Gastrocnemius medialis (tissue), 4 donors: ENCODE measurements at regions not wholly inside any gene's neighbourhood (a gene's known extent, or its start where the extent isn't known, plus 50 kb on each side); places are given as distances from the start of the nearest gene placed in this dataset.
A peak's percentile ranks its signal among the peaks of the same experiment; 100 is the strongest.

Experiments used
- ATAC-seq, 2 donors: fragments of 150-250 bp; one replicate each; pipeline ENCODE4 v1.9.1; 2016
- DNase-seq, 2 donors: peaks; one replicate each; pipeline ENCODE4 v3.0.0-alpha.2; 2019
- H3K27ac ChIP-seq, 4 donors: fragments of 200-600 bp; sonication (generic); 1 replicate in 1 of 4; 2 replicates in 3 of 4; pipeline ENCODE4 v1.5.1; 2016 to 2018; ENCODE audit warnings: mild to moderate bottlenecking in 2 of 4, moderate library complexity in 1 of 4
- H3K27me3 ChIP-seq, 3 donors: fragments of 200-600 bp; sonication (generic) in 2 of 3; 1 replicate in 1 of 3; 2 replicates in 2 of 3; pipeline versions ENCODE4 v1.5.1 to v1.6.0; 2016 to 2019; ENCODE audit warnings: mild to moderate bottlenecking in 1 of 3, moderate library complexity in 1 of 3
- H3K36me3 ChIP-seq, 2 donors: fragments of 200-600 bp; sonication (generic) in 1 of 2; one replicate each; pipeline ENCODE4 v1.5.1; 2017 to 2018
- H3K4me1 ChIP-seq, 2 donors: fragments of 200-600 bp; sonication (generic) in 1 of 2; one replicate each; pipeline ENCODE4 v1.5.1; 2016 to 2017; ENCODE audit warnings: mild to moderate bottlenecking in 2 of 2
- H3K4me3 ChIP-seq, 4 donors: fragments of 200-600 bp; sonication (generic) in 3 of 4; 1 replicate in 1 of 4; 2 replicates in 3 of 4; pipeline ENCODE4 v1.5.1; 2016 to 2019; ENCODE audit warnings: mild to moderate bottlenecking in 2 of 4
- H3K9me3 ChIP-seq, 3 donors: fragments of 200-600 bp; sonication (generic) in 2 of 3; 1 replicate in 1 of 3; 2 replicates in 2 of 3; pipeline ENCODE4 v1.5.1; 2016 to 2019
- POLR2A ChIP-seq, 2 donors: fragments of 450-650 bp; IDR thresholded peaks; one replicate each; pipeline ENCODE4 v1.6.1; 2017; ENCODE audit warnings: antibody characterized with exemption in 2 of 2, mild to moderate bottlenecking in 2 of 2, moderate library complexity in 2 of 2
- in situ Hi-C, 4 donors: fragments of 200-750 bp; cut with MboI; loops; one replicate each; pipeline versions ENCODE4 v1.15.0 to v1.8.0; 2017; ENCODE audit warnings: low sequenced_read_pairs in 4 of 4
- intact Hi-C: fragments of 100-400 bp; cut with DNase I; formaldehyde crosslinking; loops from one replicate; pipeline ENCODE4 v1.15.1; 2023; ENCODE audit warnings: low total_unique reads
- TF ChIP-seq, protein P1 (sequence below), 5 experiments: fragments of 450-650 bp in 3 of 5; fragments of 200-600 bp in 2 of 5; sonication (generic) in 2 of 5; IDR thresholded peaks in 4 of 5; conservative IDR thresholded peaks in 1 of 5; 1 replicate in 4 of 5; 2 replicates in 1 of 5; pipeline ENCODE4 v1.5.1; 2016 to 2019; ENCODE audit warnings: antibody characterized with exemption in 5 of 5, mild to moderate bottlenecking in 3 of 5, moderate library complexity in 3 of 5

DNA sequence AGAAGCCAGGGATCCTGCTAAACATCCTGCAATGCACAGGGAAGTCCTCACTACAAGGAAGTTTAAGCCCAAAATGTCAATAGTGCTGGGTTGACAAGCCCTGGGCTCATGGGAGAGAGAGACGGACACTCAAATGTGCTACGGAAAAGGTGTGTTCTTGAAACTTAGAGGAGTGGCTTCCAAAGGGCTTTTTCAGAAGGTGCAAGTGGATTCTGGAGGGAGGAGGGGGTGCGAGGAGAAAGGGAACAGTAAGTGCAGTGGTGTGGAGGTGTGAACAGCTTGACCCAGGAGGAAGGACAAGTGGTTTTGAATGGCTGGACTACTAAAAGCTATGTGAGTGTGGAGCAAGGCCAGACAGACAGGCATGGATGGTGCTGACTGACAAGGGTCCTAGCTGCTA, 50.4 kb upstream of the CECR2 start:
- ATAC-seq (no peak), DNase-seq (no peak)
- Histone ChIP-seq H3K27ac (no peak overlapping the region), H3K36me3 (no peaks in the 10 kb centered on the region), H3K27me3 (no peaks in the 10 kb centered on the region), H3K9me3 (no peaks in the 10 kb centered on the region), H3K4me3 (no peak overlapping the region), H3K4me1 (peaks cover 7 to 10% of the 10 kb centered on the region in 2 donors)
- in situ Hi-C loops (no loop called here), intact Hi-C loops (loop anchor here (5.0 kb wide), 1 partner anchor 122 kb away; no protein-coding TSS in a partner anchor)
- TF ChIP-seq POLR2A (IDR thresholded peaks at IDR 0.05), result no peak

DNA sequence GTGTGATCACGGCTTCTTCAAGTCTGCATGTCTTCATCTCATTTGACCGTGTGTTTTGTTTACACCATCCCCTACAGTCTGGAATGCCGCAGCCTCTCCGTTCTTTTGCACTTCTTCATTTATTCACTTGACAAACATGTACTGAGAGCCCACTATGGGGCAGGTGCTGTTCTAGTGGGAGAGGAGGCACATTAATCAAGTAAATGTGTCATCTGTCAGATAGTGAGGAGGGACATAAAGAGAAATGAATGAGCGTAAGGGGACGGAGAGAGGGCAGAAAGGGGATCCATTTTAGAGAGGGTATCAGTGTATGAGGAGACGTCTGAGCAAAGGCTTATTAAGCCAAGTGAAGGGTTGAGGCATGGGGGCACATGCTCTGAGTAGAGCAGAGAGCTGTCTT, 54.0 kb upstream of the CECR2 start:
- ATAC-seq, result no peak
- H3K9me3 ChIP-seq, result no peaks in the 10 kb centered on the region

DNA sequence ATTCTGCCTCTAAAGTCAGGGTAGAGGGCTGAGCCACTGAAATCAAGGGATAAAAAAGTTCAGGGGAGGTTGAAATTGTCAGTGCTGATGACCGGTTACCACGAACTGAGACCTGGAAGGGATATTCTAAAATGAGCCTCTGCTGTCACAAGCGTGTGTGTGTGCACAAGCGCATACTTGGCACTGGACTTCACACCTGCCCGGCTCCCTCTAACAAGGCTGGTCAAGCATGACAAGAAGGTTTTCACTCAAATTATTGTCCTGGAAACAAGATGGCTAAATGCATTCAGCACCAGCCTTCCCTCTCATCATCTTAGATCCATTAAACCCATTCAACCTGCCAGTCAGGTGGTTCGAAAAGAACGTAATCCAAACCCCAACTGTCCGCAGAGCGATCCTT, 54.8 kb upstream of the CECR2 start:
- DNase-seq, result peak; percentile 13 to 57
- Histone ChIP-seq H3K4me3 (no peak overlapping the region), H3K27ac (peak overlapping the region; percentile 24 to 59 (median 53)), H3K9me3 (no peaks in the 10 kb centered on the region), H3K4me1 (peaks cover 7 to 11% of the 10 kb centered on the region in 2 donors), H3K27me3 (no peaks in the 10 kb centered on the region), H3K36me3 (no peaks in the 10 kb centered on the region)
- intact Hi-C loops, result no loop called here
- TF ChIP-seq POLR2A (IDR thresholded peaks at IDR 0.05), result no peak
- TF ChIP-seq, protein P1, sequence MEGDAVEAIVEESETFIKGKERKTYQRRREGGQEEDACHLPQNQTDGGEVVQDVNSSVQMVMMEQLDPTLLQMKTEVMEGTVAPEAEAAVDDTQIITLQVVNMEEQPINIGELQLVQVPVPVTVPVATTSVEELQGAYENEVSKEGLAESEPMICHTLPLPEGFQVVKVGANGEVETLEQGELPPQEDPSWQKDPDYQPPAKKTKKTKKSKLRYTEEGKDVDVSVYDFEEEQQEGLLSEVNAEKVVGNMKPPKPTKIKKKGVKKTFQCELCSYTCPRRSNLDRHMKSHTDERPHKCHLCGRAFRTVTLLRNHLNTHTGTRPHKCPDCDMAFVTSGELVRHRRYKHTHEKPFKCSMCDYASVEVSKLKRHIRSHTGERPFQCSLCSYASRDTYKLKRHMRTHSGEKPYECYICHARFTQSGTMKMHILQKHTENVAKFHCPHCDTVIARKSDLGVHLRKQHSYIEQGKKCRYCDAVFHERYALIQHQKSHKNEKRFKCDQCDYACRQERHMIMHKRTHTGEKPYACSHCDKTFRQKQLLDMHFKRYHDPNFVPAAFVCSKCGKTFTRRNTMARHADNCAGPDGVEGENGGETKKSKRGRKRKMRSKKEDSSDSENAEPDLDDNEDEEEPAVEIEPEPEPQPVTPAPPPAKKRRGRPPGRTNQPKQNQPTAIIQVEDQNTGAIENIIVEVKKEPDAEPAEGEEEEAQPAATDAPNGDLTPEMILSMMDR (IDR thresholded peaks at IDR 0.05 in 4 of 5, conservative IDR thresholded peaks at IDR 0.05 in 1 of 5), result no peak
- in situ Hi-C loops, result no loop called here
- peak; percentile 80 to 90 for ATAC-seq

More for the DNA sequence above, 54.0 kb upstream of the CECR2 start:
- H3K36me3 ChIP-seq, result no peaks in the 10 kb centered on the region
- no peak for DNase-seq
- H3K27ac ChIP-seq, result no peak overlapping the region
- H3K27me3 ChIP-seq, result no peaks in the 10 kb centered on the region
- no peak for TF ChIP-seq POLR2A (IDR thresholded peaks at IDR 0.05)
- TF ChIP-seq, protein P1 (IDR thresholded peaks at IDR 0.05 in 4 of 5, conservative IDR thresholded peaks at IDR 0.05 in 1 of 5), result no peak
- H3K4me3 ChIP-seq, result no peak overlapping the region
- in situ Hi-C loops, result no loop called here
- intact Hi-C loops, result loop anchor here (5.0 kb wide), 1 partner anchor 118 kb away; no protein-coding TSS in a partner anchor
- H3K4me1 ChIP-seq, result peaks cover 7 to 11% of the 10 kb centered on the region in 2 donors

DNA sequence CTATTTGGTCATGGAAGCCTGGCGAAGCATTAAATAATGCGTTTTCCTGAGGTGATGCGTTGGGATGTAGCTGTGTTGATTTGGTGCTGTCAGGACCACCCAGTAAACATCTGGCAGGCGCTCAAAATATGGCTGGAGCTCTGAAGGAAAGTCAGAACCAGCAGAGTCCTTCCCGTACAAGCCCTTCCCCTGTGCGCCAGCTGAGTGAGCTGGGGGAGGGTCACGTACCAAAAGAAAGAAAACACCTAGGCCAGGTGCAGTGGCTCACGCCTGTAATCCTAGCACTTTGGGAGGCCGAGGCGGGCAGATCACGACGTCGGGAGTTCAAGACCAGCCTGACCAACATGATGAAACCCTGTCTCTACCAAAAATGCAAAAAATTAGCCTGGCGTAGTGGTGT, 55.6 kb upstream of the CECR2 start:
- no peaks in the 10 kb centered on the region for H3K9me3 ChIP-seq
- in situ Hi-C loops, result no loop called here
- no peaks in the 10 kb centered on the region for H3K36me3 ChIP-seq
- H3K4me3 ChIP-seq, result no peak overlapping the region
- H3K27me3 ChIP-seq, result no peaks in the 10 kb centered on the region
- intact Hi-C loops, result no loop called here
- DNase-seq, result no peak
- peaks cover 14 to 18% of the 10 kb centered on the region in 2 donors for H3K4me1 ChIP-seq
- TF ChIP-seq, protein P1 (IDR thresholded peaks at IDR 0.05 in 4 of 5, conservative IDR thresholded peaks at IDR 0.05 in 1 of 5), result no peak
- TF ChIP-seq POLR2A (IDR thresholded peaks at IDR 0.05), result no peak
- ATAC-seq, result no peak
- no peak overlapping the region for H3K27ac ChIP-seq

DNA sequence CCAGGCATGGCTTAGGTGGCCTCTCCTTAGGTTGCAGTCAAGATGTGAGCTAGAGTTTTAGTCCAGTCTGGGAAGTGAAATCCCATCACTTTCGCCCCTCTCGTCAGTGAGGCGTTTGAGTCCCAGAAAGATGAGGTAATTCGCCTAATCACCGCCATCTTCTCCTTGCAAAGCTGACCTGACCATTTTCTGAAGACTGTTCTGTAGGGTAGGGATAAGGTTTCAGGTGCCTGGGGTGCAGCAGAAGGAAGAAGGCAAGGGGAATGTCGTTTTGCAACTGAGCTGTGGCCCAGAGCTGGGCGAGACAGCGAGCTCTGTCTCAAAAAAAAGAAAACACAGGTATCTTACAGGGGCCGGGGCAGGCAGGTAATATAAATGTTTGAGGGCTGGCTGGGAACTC, 61.7 kb upstream of the CECR2 start:
- no peak overlapping the region for H3K4me3 ChIP-seq
- TF ChIP-seq, protein P1 (IDR thresholded peaks at IDR 0.05 in 4 of 5, conservative IDR thresholded peaks at IDR 0.05 in 1 of 5), result no peak
- TF ChIP-seq POLR2A (IDR thresholded peaks at IDR 0.05), result no peak
- no peaks in the 10 kb centered on the region for H3K27me3 ChIP-seq
- in situ Hi-C loops, result no loop called here
- no peaks in the 10 kb centered on the region for H3K36me3 ChIP-seq
- no peak for DNase-seq
- H3K9me3 ChIP-seq, result no peaks in the 10 kb centered on the region
- intact Hi-C loops, result no loop called here
- peaks cover 17 to 24% of the 10 kb centered on the region in 2 donors for H3K4me1 ChIP-seq
- H3K27ac ChIP-seq, result peak overlapping the region in 3 of 4 donors; percentile 3 to 69 (median 46)
- ATAC-seq, result no peak
